Embryonic facial prominence (tissue), 1 donor: ENCODE measurements at regions not wholly inside any gene's neighbourhood (a gene's known extent, or its start where the extent isn't known, plus 50 kb on each side); places are given as distances from the start of the nearest gene placed in this dataset.

Experiments
- DNase-seq: peaks from one replicate; pipeline ENCODE4 v3.0.0-alpha.2; 2016; ENCODE audit errors: extremely low spot score

DNA sequence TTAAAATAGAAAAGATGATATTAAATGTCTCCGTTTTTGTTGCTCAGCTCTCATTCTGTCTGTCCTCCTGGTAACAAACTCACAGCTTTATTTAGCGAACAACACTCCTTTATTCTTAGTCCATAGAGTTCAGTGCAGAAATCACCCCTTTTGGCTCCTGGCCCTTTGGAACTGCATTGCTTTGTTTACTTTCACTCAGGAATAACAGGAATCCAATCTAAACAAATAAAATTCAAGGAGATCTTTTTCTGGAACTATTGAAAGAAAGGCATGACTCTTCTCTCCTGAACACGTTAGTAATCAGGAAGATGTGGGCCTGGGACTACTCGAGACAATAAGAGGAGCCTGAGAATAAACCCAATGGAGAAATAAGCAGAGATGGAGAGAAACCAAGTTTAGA lies 409.2 kb downstream of the DIPK2A start:
- DNase-seq = no peak

- DNase-seq = no peak
Observed at GRCh38 chr3:144381607-144382006, 410.0 kb downstream of the DIPK2A start.

- DNase-seq = no peak
Observed at GRCh38 chr3:144384241-144384979, 412.8 kb downstream of the DIPK2A start.

- DNase-seq = no peak
Observed at GRCh38 chr3:144390786-144391185, 419.2 kb downstream of the DIPK2A start.

GRCh38 chr3:144391236-144391635 lies 419.6 kb downstream of the DIPK2A start:
- no peak for DNase-seq

DNA sequence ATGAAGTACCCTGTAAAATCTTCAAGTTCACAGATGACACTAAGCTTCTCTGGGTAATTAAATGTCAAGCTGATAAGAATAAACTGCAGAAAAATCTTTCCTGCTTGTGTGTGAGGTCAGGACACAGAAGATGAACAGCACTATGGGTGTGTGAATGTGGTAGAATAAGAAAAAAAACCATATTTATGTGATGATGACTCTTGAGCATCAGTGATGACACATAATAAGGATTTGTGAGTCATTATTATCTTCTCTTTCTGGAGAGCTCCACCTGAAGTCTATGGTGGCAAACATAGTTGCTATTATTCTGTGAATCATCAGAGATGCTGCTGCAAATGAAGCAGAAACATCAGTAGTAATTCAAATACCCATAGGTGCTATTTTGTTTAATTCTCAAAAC lies 422.4 kb downstream of the DIPK2A start:
- no peak for DNase-seq

DNA sequence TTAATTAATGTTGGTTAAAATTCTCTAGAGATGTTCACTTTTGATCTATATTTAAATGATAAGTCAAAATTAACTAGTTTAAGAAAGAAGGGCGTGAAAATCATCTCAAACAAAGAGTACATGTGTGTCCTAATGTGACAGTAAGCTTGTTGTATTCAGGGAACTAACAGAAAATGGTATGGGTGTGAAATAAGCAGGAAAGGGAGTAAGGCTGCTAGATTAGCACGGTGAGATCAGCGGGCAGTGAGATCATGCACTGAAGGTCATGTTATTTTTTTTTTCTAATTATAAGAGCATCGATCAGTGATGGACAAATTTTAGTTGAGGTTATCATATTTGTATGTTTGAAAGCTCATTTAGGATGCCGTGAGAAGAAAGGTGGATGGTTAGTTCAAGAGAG lies 430.8 kb downstream of the DIPK2A start:
- DNase-seq = no peak

DNA sequence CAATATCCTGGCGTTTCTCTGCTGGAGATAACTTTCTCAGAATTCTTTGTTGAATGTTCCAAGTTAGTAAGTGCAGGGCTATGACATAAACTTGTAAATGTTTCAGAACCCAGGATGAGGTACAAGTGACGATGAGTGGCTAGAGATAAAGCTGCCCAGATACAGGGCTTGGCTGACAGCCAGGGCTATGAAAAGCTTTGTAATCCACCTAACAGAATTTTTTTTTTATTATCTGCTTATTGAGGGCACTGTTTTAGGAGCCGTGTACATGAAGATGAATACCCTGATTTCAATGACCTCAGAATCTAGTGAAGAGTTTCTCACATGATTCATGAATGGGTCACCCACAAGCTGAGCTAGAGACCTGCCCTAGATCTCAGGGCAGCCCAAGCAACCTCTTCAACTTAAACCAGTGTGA lies 431.4 kb downstream of the DIPK2A start:
- no peak for DNase-seq

DNA sequence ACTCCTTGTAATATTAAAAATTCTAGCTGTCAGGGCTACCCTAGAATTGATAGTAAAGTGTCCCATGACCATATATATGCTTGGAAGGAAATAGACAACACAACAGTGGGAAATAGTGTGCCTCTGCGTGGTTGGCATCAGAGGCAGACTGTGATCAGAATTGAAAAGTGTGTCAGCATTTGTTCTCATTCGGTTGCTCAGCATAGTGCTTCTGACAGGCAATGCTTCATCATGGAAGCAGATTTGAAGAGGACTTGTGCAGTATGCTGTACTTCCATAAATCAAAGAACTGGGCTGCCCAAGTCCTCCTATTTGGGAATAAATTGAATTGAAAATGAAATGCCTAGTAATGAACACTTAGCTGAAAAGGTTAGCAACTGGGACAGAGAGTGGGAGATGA lies 435.7 kb downstream of the DIPK2A start:
- DNase-seq = no peak

DNA sequence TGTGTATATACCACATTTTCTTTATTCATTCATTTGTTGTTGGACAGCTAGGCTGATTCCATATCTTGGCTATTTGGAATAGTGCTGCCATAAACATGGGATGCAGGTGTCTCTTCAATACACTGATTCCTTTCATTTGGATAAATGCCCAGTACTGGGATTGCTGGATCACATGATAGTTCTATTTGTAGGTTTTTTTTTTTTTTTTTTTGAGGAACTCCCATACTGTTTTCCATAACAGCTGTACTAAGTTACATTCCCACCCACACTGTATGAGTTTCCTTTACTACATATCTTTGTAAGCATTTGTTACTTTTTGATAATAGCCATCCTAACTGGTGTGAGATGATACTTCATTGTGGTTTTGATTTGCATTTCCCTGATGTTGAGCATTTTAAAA lies 437.7 kb downstream of the DIPK2A start:
- DNase-seq = no peak

- DNase-seq = no peak
Observed at GRCh38 chr3:144413068-144413467, 441.4 kb downstream of the DIPK2A start.

DNA sequence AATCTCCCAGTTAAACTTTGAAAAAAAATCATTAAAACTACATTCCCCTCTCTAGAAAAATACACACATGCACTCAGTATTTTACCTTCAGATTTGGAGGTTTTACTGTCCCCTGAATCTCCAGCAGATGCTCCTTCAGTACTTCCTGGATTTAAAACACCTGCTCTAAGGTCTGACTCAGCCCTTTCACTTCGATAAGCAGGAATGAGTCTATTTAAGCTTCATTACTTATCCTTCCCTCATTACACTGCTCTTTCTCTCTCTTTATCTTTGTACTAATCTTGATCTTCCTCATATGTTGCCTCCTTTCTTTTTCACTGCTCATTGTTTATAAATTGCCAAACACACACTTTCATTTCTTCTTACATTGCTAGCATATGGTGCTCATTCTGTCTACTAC lies 443.9 kb downstream of the DIPK2A start:
- DNase-seq = no peak

- no peak for DNase-seq
Observed at GRCh38 chr3:144424606-144425005, 453.0 kb downstream of the DIPK2A start.

DNA sequence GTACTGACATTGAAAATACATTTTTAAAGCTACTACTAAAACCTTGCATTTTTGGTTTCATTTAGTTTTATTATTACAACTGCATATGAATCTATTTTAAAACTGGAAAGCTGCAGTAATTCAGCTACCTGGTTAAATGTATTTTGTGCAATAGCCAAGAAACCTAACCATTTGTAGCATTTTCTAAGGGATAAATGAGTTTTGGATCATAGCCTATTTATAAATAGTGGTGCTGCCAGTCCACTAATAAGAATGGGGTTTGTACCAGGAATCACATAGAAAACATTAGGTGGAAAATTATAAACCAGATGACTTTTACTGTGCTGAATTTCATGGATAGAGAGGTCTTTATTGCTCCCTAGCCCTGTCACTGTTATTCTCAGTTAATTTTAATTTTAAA lies 454.7 kb downstream of the DIPK2A start:
- DNase-seq = no peak

DNA sequence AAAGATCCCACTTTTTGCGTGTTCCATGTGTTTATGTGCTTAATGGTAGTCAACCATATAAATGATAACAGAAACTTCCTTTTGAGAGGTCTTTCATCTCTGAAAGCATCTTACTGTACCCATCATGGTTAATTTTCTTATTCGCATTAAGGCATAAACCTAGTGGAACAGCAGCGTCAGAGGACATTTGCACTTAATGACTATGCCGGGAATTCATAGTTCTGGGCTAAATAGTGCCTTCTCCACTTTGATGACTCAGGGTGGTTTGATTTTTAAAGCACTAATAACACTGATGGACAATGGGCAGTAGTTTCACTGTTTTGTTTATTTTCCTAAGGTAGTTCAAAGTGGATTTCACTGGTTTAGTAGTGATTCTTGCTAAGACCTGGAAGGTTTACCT lies 455.3 kb downstream of the DIPK2A start:
- DNase-seq = no peak

- no peak for DNase-seq
Observed at GRCh38 chr3:144429719-144430121, 458.1 kb downstream of the DIPK2A start.

- no peak for DNase-seq
Observed at GRCh38 chr3:144431134-144431533, 459.5 kb downstream of the DIPK2A start.

GRCh38 chr3:144433006-144433405 lies 461.4 kb downstream of the DIPK2A start:
- no peak for DNase-seq

- no peak for DNase-seq
Observed at GRCh38 chr3:144437989-144438388, 466.4 kb downstream of the DIPK2A start.

DNA sequence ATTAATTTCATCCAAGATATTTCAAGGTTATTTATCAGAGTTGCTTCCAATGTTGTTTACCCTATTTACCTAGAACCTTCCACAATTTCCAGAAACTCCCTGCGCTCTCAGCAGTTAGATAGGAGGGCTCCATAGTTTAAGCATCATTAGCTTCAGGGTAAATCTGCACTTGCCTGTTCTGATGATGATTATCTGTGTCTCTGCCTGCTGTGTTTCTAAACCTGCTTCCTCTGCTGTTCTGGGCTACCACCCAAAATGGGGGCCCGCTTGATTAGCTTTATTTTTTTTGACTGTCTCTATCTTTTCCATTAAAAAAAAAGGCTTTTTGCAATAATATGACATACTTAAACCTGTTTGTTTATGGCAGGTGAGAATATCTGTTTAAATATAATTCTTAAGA lies 472.4 kb downstream of the DIPK2A start:
- no peak for DNase-seq

- no peak for DNase-seq
Observed at GRCh38 chr3:144444546-144444945, 472.9 kb downstream of the DIPK2A start.

- no peak for DNase-seq
Observed at GRCh38 chr3:144455841-144456440, 484.3 kb downstream of the DIPK2A start.

GRCh38 chr3:144457758-144458157 lies 486.1 kb downstream of the DIPK2A start:
- no peak for DNase-seq

GRCh38 chr3:144458283-144458682 lies 486.7 kb downstream of the DIPK2A start:
- DNase-seq = no peak
